ENCODE measurements at regions not wholly inside any gene's neighbourhood (a gene's known extent, or its start where the extent isn't known, plus 50 kb on each side); places are given as distances from the start of the nearest gene placed in this dataset.

GRCh38 chr6:142679907-142680700 is 264.9 kb downstream of the HIVEP2 start:
- TF ChIP-seq POLR2A (IDR thresholded peaks at IDR 0.05; ENCODE audit: low read depth, low read length) = no peak
- no peak for TF ChIP-seq POLR2AphosphoS5 (IDR thresholded peaks at IDR 0.05; ENCODE audit: low read depth, low read length)
- TF ChIP-seq TAF1 (IDR thresholded peaks at IDR 0.05; ENCODE audit: borderline replicate concordance, low read depth, low read length) = no peak
